Stromal cell of bone marrow (primary cell): ENCODE measurements at regions not wholly inside any gene's neighbourhood (a gene's known extent, or its start where the extent isn't known, plus 50 kb on each side); places are given as distances from the start of the nearest gene placed in this dataset.
"Not testable (repeated sequence)": the region's sequence is repeated elsewhere in the genome, so short reads cannot be mapped to it uniquely, and the experiment has no call there.

Experiments used
- DNase-seq: peaks from one replicate; pipeline ENCODE4 v3.0.0-alpha.2; 2012; ENCODE audit warnings: low read depth

GRCh38 chr17:64784353-64785010 lies 122.4 kb upstream of the SMURF2 start:
- DNase-seq = no peak

- no peak for DNase-seq
Observed at GRCh38 chr17:64783556-64784352, 121.6 kb upstream of the SMURF2 start.

GRCh38 chr17:64783031-64783461 lies 120.9 kb upstream of the SMURF2 start:
- no peak for DNase-seq

GRCh38 chr17:64781810-64782555 lies 119.9 kb upstream of the SMURF2 start:
- DNase-seq = no peak

GRCh38 chr17:64781014-64781756 lies 119.1 kb upstream of the SMURF2 start:
- no peak for DNase-seq

GRCh38 chr17:64780096-64781013 lies 118.2 kb upstream of the SMURF2 start:
- no peak for DNase-seq

- no peak for DNase-seq
Observed at GRCh38 chr17:64779376-64780095, 117.4 kb upstream of the SMURF2 start.

- not testable (repeated sequence) for DNase-seq
Observed at GRCh38 chr17:64779098-64779375, 116.9 kb upstream of the SMURF2 start.

- no peak for DNase-seq
Observed at GRCh38 chr17:64778240-64779097, 116.4 kb upstream of the SMURF2 start.

- DNase-seq = no peak
Observed at GRCh38 chr17:64777415-64778239, 115.5 kb upstream of the SMURF2 start.

- DNase-seq = peak; percentile 45
Observed at GRCh38 chr17:64776720-64777414, 114.8 kb upstream of the SMURF2 start.

- DNase-seq = no peak
Observed at GRCh38 chr17:64775701-64776570, 113.8 kb upstream of the SMURF2 start.

GRCh38 chr17:64774888-64775540 lies 112.9 kb upstream of the SMURF2 start:
- no peak for DNase-seq

- no peak for DNase-seq
Observed at GRCh38 chr17:64773836-64774761, 112.0 kb upstream of the SMURF2 start.

GRCh38 chr17:64773386-64773835 lies 111.3 kb upstream of the SMURF2 start:
- no peak for DNase-seq
